ENCODE measurements at regions not wholly inside any gene's neighbourhood (a gene's known extent, or its start where the extent isn't known, plus 50 kb on each side); places are given as distances from the start of the nearest gene placed in this dataset.
A peak's percentile ranks its signal among the peaks of the same experiment; 100 is the strongest.

DNA sequence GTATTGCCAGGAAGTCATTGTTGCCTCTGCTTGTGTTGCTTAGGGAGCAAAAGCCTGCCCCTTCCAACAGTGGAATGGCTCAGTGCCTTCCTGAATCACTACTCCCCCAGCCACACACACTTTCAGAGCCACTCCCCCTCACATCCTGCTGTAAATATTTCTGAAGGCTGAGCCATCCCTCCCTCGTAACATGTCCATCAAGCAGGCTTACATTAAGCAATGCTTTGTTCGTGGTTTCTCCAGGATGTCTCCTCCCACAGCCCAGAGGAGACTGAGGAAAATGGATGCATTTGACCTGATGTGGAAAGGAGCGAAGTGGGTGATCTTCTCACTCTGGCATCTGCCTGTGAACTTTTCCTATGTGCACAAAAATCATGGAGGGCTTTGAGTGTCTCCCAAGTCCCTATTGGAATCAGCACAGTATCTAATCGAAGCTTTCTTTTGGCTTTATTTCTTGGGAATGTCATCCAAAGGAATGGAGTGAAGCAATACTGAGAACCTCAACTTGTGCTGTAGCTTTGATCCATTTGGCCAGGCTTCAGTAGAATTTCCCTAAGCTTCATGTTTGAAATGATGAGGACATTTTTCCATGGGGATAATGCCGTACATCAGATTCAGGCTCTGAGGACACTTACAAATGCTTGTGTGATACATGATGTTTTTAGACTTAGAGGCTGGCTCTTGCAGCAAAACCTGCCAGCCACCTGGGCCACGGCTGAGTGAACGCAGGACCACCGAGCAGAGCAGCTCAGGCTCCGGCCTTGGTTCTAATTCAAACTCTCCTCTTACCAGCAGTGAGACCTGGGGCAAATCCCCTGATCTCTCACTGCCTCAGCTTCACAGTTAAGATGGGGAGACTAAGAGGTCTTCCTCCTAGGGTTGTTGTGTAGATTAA, 389.1 kb downstream of the ENC1 start:
- Histone ChIP-seq H3K4me3 (ENCODE audit: low read depth, low read length) (no peak overlapping the region), H3K27me3 (ENCODE audit: control insufficient read depth, insufficient read depth, low read length) (no peaks in the 10 kb centered on the region), H3K36me3 (ENCODE audit: control insufficient read depth, insufficient read depth, low read length) (no peaks in the 10 kb centered on the region)
- TF ChIP-seq, protein P1, sequence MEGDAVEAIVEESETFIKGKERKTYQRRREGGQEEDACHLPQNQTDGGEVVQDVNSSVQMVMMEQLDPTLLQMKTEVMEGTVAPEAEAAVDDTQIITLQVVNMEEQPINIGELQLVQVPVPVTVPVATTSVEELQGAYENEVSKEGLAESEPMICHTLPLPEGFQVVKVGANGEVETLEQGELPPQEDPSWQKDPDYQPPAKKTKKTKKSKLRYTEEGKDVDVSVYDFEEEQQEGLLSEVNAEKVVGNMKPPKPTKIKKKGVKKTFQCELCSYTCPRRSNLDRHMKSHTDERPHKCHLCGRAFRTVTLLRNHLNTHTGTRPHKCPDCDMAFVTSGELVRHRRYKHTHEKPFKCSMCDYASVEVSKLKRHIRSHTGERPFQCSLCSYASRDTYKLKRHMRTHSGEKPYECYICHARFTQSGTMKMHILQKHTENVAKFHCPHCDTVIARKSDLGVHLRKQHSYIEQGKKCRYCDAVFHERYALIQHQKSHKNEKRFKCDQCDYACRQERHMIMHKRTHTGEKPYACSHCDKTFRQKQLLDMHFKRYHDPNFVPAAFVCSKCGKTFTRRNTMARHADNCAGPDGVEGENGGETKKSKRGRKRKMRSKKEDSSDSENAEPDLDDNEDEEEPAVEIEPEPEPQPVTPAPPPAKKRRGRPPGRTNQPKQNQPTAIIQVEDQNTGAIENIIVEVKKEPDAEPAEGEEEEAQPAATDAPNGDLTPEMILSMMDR (IDR thresholded peaks at IDR 0.05; ENCODE audit: insufficient read depth, low read length, poor library complexity, severe bottlenecking) = no peak
- DNase-seq (ENCODE audit: low read depth) = peak; percentile 98

DNA sequence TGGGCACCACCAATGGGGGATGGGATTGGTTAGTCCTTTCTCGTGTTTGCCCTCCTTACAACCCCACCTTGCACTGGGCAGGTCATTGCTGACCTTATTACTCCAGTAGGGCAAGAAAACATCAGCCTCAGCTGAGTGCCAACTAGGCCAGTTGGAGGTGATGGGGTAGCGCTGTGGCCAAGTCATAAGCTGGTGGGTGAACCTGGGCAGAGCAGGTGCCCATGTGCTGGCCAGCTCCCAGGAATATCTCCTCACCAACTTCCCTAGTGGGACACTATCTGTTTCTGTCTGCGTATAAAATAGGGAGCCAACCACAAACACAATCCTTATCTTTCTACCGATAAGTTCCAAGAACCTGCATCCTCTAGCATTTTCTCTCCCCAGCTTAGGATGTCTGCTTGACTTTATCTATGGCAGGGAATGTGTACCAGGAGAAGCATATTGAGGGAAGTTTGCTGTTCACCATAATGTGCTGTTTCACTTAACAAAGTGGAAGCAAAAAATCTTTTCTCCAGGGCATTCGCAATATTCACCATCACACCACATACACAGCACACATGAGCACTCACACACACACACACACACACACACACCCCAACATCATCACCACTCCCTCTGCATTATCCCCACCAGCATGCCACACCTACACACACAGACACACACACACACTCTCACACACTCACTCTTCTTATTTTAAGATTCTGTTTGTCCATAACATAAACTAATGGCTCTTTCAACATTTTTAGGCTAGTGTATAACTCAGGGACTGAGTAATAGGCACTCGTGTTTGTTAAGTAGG, 390.0 kb downstream of the ENC1 start:
- H3K27me3 ChIP-seq (ENCODE audit: control insufficient read depth, insufficient read depth, low read length) = no peaks in the 10 kb centered on the region
- H3K36me3 ChIP-seq (ENCODE audit: control insufficient read depth, insufficient read depth, low read length) = no peaks in the 10 kb centered on the region
- TF ChIP-seq, protein P1 (IDR thresholded peaks at IDR 0.05; ENCODE audit: insufficient read depth, low read length, poor library complexity, severe bottlenecking) = no peak
- no peak overlapping the region for H3K4me3 ChIP-seq (ENCODE audit: low read depth, low read length)
- DNase-seq (ENCODE audit: low read depth) = no peak

DNA sequence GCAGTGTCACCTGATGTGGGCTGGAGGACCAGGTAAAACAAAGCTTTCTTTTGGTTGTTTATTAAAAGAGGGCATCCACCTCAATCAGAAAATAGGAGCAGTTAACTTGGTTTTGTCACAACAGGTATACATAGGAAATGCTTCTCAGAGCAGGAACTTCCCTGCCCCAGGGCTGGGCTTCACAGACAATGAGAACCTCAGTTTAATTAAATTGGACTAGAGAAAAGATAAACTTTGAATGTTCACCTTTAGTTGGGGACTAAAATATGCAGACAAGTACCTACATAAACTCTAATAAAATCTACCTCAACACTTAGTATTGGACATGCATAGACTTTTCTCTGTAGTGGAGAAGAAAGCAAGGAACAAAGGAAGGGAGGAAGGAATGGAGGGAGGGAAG, 392.0 kb downstream of the ENC1 start:
- Histone ChIP-seq H3K36me3 (ENCODE audit: control insufficient read depth, insufficient read depth, low read length) (no peaks in the 10 kb centered on the region), H3K27me3 (ENCODE audit: control insufficient read depth, insufficient read depth, low read length) (no peaks in the 10 kb centered on the region), H3K4me3 (ENCODE audit: low read depth, low read length) (no peak overlapping the region)
- DNase-seq (ENCODE audit: low read depth) = no peak
- TF ChIP-seq, protein P1 (IDR thresholded peaks at IDR 0.05; ENCODE audit: insufficient read depth, low read length, poor library complexity, severe bottlenecking) = no peak

DNA sequence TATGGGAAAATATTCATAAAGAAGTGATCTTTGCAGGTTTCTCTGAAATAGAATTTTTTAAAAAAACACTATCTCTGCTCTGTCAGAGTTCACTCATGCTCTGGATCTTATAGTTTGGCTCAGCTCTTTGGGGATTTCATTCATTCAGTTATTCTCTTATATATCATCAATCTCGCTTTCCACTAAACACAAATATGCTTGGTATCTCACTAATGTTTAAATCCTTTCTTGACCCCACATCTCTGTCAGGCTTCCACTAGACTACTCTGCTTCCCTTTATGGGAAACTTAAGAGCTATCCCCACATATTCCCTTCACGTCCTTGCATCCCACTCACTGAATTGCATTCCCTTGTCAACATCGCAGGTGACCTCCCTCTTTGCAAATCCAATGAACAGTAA, 396.1 kb downstream of the ENC1 start:
- Histone ChIP-seq H3K36me3 (ENCODE audit: control insufficient read depth, insufficient read depth, low read length) (no peaks in the 10 kb centered on the region), H3K4me3 (ENCODE audit: low read depth, low read length) (no peak overlapping the region), H3K27me3 (ENCODE audit: control insufficient read depth, insufficient read depth, low read length) (no peaks in the 10 kb centered on the region)
- no peak for DNase-seq (ENCODE audit: low read depth)
- TF ChIP-seq, protein P1 (IDR thresholded peaks at IDR 0.05; ENCODE audit: insufficient read depth, low read length, poor library complexity, severe bottlenecking) = no peak

DNA sequence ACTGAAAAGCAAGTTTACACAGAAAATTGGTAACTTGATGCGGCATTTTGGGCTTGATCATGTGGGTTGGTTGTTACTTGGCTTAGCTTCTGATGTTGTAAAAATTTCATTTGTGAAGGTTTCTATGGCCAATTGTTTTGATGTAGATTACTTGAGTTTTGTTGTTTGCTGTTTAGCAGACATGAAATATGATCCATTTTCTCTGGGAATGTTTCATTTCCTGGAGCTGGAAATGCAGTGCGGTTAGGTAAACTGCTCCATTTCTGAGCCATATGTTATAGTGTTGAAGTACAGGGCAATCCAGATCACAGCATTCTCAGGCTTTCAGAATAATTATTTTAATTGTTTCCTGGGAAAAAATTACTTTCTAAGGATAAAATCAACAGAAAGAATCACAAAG, 396.9 kb downstream of the ENC1 start:
- H3K27me3 ChIP-seq (ENCODE audit: control insufficient read depth, insufficient read depth, low read length) = no peaks in the 10 kb centered on the region
- no peak overlapping the region for H3K4me3 ChIP-seq (ENCODE audit: low read depth, low read length)
- DNase-seq (ENCODE audit: low read depth) = no peak
- H3K36me3 ChIP-seq (ENCODE audit: control insufficient read depth, insufficient read depth, low read length) = no peaks in the 10 kb centered on the region
- TF ChIP-seq, protein P1 (IDR thresholded peaks at IDR 0.05; ENCODE audit: insufficient read depth, low read length, poor library complexity, severe bottlenecking) = no peak
